ENCODE measurements at regions not wholly inside any gene's neighbourhood (a gene's known extent, or its start where the extent isn't known, plus 50 kb on each side); places are given as distances from the start of the nearest gene placed in this dataset.

DNA sequence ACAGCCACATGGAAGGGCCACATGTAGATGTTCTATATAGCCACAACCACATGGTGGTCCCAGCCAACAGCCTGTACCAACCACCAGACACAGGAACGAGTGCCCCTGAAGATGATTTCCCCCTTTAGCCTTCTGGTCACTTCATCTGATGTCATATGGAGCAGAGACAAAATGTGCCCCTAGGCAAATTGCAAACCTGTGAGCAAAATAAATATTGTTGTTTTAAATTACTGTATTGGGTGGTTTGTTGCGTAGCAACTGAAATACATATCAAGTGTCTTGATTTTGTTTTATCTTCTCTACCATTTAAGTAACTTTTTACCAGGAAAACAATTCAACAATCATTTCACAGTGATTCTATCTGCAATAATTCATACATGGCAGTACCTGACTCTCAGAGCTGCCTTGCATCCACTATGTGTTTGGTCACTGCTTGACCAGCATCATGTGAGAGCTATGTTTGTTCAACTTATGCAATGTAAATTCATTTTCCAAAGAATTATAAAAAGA, 142.5 kb upstream of the VLDLR start:
- Histone ChIP-seq H3K27ac (no peak overlapping the region), H3K27me3 (ENCODE audit: insufficient read depth in 3 of 3, low read length in 2 of 3) (no peaks in the 10 kb centered on the region), H3K4me3 (no peak overlapping the region), H3K36me3 (ENCODE audit: insufficient read depth in 1 of 2, low read depth in 1 of 2) (no peaks in the 10 kb centered on the region), H3K9me3 (no peaks in the 10 kb centered on the region), H3K4me1 (no peaks in the 10 kb centered on the region)
- intact Hi-C loops (cut with DNase I), result no loop called here
- DNase-seq (no peak), ATAC-seq (peak in 1 of 4 donors; percentile 19)
- TF ChIP-seq, protein P1, sequence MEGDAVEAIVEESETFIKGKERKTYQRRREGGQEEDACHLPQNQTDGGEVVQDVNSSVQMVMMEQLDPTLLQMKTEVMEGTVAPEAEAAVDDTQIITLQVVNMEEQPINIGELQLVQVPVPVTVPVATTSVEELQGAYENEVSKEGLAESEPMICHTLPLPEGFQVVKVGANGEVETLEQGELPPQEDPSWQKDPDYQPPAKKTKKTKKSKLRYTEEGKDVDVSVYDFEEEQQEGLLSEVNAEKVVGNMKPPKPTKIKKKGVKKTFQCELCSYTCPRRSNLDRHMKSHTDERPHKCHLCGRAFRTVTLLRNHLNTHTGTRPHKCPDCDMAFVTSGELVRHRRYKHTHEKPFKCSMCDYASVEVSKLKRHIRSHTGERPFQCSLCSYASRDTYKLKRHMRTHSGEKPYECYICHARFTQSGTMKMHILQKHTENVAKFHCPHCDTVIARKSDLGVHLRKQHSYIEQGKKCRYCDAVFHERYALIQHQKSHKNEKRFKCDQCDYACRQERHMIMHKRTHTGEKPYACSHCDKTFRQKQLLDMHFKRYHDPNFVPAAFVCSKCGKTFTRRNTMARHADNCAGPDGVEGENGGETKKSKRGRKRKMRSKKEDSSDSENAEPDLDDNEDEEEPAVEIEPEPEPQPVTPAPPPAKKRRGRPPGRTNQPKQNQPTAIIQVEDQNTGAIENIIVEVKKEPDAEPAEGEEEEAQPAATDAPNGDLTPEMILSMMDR (IDR thresholded peaks at IDR 0.05), result no peak
- WGBS, 3 donors, result 50 to 92% (median 81%) methylated on average over 2 of the region's 2 CpGs

- Histone ChIP-seq H3K36me3 (ENCODE audit: insufficient read depth in 1 of 2, low read depth in 1 of 2) (no peaks in the 10 kb centered on the region), H3K4me3 (no peak overlapping the region), H3K27ac (no peak overlapping the region), H3K27me3 (ENCODE audit: insufficient read depth in 3 of 3, low read length in 2 of 3) (no peaks in the 10 kb centered on the region), H3K4me1 (no peaks in the 10 kb centered on the region), H3K9me3 (no peaks in the 10 kb centered on the region)
- TF ChIP-seq, protein P1 (IDR thresholded peaks at IDR 0.05), result no peak
- DNase-seq (no peak), ATAC-seq (no peak)
- intact Hi-C loops (cut with DNase I), result no loop called here
- 79 to 90% (median 85%) methylated on average over 4 of the region's 4 CpGs for WGBS, 3 donors
Measured at GRCh38 chr9:2480255-2480837, 141.2 kb upstream of the VLDLR start.

DNA sequence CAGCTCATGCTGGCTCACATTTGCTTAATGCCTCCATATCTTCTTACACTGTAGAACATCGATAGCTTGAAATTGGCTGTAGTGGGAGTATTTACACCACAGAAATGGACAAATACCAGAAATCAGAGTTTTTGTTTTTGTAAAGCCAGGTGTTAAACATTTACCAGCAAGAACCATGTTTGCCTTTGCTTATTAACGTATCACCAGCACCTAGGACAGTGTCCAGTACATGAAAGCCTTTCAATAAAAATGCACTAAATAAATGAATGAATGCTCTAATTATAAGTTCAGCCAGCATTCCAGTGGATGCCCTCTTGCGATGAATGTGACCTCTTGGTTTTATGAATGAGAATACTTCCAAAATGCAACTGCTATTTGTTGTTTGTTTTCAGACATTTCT, 140.4 kb upstream of the VLDLR start:
- H3K4me3 ChIP-seq, result no peak overlapping the region
- H3K36me3 ChIP-seq (ENCODE audit: insufficient read depth in 1 of 2, low read depth in 1 of 2), result no peaks in the 10 kb centered on the region
- TF ChIP-seq, protein P1 (IDR thresholded peaks at IDR 0.05), result no peak
- no peaks in the 10 kb centered on the region for H3K4me1 ChIP-seq
- no peaks in the 10 kb centered on the region for H3K9me3 ChIP-seq
- WGBS, 3 donors, result 70 to 83% (median 81%) methylated on average over 3 of the region's 3 CpGs
- intact Hi-C loops (cut with DNase I), result no loop called here
- no peaks in the 10 kb centered on the region for H3K27me3 ChIP-seq (ENCODE audit: insufficient read depth in 3 of 3, low read length in 2 of 3)
- no peak for DNase-seq
- no peak for ATAC-seq
- H3K27ac ChIP-seq, result no peak overlapping the region

- Histone ChIP-seq H3K4me1 (peaks cover 6% of the 10 kb centered on the region), H3K4me3 (no peak overlapping the region), H3K27ac (no peak overlapping the region), H3K36me3 (ENCODE audit: insufficient read depth in 1 of 2, low read depth in 1 of 2) (no peaks in the 10 kb centered on the region), H3K27me3 (ENCODE audit: insufficient read depth in 3 of 3, low read length in 2 of 3) (no peaks in the 10 kb centered on the region), H3K9me3 (no peaks in the 10 kb centered on the region)
- TF ChIP-seq, protein P1 (IDR thresholded peaks at IDR 0.05), result no peak
- peak in 3 of 4 donors; percentile 63 to 82 (median 80) for ATAC-seq
- no peak for DNase-seq
- intact Hi-C loops (cut with DNase I), result no loop called here
Measured at GRCh38 chr9:2486988-2487387, 134.6 kb upstream of the VLDLR start.

DNA sequence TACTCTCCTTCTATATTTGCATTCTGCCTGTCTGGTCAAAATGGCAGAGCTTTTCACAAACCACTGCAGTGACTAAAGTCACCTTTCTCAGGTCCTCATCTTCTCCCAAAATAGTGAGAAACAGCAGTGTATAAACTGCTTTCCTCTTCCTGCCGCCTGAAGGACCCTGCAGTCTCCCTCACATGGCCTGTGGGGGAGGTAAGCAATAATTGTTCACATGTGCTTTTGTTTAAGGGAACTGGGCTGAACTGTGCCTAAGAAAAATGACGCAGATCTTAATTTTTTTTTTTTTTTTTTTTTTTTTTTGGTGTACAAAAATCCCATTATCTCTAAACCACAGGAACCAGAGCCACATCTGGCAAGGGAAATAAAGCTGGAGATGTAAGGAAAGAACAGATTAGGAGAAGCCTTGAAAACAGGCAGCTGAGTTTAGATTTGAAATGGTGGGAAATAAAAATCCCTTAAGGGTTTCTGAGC, 131.7 kb upstream of the VLDLR start:
- H3K27ac ChIP-seq, result no peak overlapping the region
- intact Hi-C loops (cut with DNase I), result loop anchor here (10.0 kb wide), 2 partner anchors 75 to 135 kb away; partner anchors contain the start of gene VLDLR (in 1 of the 2)
- no peaks in the 10 kb centered on the region for H3K9me3 ChIP-seq
- TF ChIP-seq, protein P1 (IDR thresholded peaks at IDR 0.05), result no peak
- 55 to 69% (median 62%) methylated on average over 2 of the region's 2 CpGs for WGBS, 3 donors
- H3K4me3 ChIP-seq, result no peak overlapping the region
- H3K36me3 ChIP-seq (ENCODE audit: insufficient read depth in 1 of 2, low read depth in 1 of 2), result no peaks in the 10 kb centered on the region
- H3K27me3 ChIP-seq (ENCODE audit: insufficient read depth in 3 of 3, low read length in 2 of 3), result no peaks in the 10 kb centered on the region
- peaks cover 22% of the 10 kb centered on the region for H3K4me1 ChIP-seq
- DNase-seq (no peak), ATAC-seq (no peak)
